Left forelimb (tissue), 1 donor: ENCODE measurements at regions not wholly inside any gene's neighbourhood (a gene's known extent, or its start where the extent isn't known, plus 50 kb on each side); places are given as distances from the start of the nearest gene placed in this dataset.

Experiments used
- DNase-seq: peaks from one replicate; pipeline ENCODE4 v3.0.0-alpha.2; 2018; ENCODE audit warnings: low spot score

GRCh38 chr6:91366781-91367180, 779.9 kb upstream of the MAP3K7 start:
- no peak for DNase-seq

DNA sequence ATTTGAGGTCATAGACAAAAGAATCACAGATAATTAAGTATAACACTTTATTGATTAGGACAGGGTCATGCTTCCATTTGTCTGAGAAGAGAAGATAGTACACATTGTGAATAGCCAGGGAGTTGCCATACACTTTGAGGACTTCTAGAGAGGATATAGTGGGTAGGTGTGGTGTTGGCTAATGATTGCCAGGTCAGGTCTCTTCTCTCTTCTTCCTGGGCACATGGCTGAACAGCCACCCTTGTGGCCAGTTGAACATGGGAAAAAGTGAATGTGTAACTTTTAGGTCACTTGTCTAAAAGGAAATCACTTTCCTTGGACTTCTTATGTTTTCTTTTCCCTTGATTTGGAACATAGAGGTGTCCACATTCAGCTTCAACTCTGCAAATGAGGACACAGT, 772.1 kb upstream of the MAP3K7 start:
- DNase-seq: no peak

- DNase-seq: no peak
Measured at GRCh38 chr6:91352878-91353277, 766.0 kb upstream of the MAP3K7 start.

GRCh38 chr6:91352321-91352720, 765.4 kb upstream of the MAP3K7 start:
- DNase-seq: no peak

- DNase-seq: no peak
Measured at GRCh38 chr6:91350146-91350908, 763.5 kb upstream of the MAP3K7 start.

GRCh38 chr6:91341473-91341872, 754.6 kb upstream of the MAP3K7 start:
- no peak for DNase-seq

- no peak for DNase-seq
Measured at GRCh38 chr6:91340896-91341395, 754.1 kb upstream of the MAP3K7 start.

DNA sequence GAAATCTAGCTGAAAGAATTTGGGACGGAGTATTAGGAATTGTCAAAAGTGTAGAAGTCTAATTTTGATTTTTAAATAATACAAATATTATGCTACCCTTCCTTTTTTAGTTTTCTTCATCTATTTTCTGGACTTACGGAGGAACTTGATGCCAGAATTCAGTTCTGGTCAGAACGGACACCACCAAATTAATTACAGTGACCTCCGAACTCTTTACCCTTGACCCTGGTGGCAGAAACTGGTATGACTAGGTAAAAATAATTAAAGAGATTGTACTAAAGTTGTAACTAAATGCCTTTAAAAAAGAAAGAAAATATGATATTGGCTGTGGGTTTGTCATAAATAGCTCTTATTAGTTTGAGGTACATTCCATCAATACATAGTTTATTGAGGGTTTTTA, 751.1 kb upstream of the MAP3K7 start:
- no peak for DNase-seq

GRCh38 chr6:91330896-91331295, 744.0 kb upstream of the MAP3K7 start:
- DNase-seq: no peak

DNA sequence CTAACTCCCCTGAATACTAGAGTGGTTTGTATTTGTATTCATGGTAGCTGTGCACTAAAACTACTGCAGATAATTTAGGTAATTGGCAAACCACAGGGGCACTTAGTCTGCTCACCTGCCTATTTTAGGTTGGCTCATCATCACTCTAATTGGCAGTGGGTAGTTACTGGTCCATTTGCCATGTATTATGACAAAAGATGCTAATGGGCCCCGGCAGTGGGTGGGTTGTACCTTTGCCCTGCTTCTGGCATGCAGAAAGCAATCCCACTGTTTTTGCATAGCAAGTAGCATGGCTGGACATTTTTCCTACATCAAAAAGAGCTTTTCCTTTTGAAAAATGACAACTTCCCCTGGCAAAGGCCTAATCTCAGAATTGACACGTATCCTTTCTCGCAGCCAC, 741.4 kb upstream of the MAP3K7 start:
- DNase-seq: no peak

- no peak for DNase-seq
Measured at GRCh38 chr6:91324711-91325110, 737.8 kb upstream of the MAP3K7 start.

GRCh38 chr6:91317984-91318383, 731.1 kb upstream of the MAP3K7 start:
- no peak for DNase-seq

DNA sequence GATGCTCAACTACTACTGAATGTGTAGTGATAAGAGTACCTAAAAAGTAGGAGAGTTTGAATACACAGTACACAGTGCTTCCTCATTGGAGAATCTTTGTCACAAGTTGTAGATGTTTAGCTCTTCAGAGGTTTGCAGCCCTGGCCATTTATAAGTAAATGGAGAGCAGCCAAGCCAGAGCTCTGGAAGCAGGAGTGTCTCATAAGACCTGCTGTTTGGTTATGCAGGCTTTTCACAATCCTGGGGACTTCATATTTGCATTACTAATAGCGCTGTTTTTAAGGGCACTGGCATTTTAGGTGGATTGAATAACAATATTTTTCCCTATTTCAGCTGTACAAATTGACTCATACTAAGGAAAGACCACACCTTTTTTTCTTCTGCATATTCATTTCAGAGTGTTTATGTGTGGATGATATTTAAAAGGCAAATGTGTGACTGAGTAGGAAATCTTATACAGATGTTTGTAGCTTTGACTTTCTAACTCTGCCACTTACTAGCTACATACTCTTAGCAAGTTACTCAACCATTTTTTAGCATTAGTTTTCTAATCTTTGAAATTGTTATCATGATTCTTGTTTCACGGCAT, 730.5 kb upstream of the MAP3K7 start:
- DNase-seq: no peak

- DNase-seq: no peak
Measured at GRCh38 chr6:91310178-91310577, 723.3 kb upstream of the MAP3K7 start.

- no peak for DNase-seq
Measured at GRCh38 chr6:91305755-91306154, 718.9 kb upstream of the MAP3K7 start.

- DNase-seq: no peak
Measured at GRCh38 chr6:91304521-91304920, 717.6 kb upstream of the MAP3K7 start.

DNA sequence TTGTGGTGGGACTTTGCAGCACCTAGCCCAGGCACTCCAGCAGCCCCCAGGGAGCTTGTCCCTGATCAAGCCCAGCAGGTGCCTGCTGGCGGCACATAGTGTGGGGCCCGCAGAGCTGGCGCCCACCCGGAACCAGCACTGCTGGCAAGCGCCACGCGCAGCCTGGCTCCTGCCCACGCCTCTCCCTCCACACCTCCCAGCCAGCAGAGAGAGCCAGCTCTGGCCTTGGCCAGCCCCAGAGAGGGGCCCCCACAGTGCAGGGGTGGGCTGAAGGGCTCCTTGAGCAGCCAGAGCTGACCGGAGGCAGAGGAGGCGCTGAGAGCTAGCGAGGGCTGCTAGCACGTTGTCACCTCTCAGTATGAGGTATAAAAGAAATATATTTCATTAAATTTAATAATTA, 716.5 kb upstream of the MAP3K7 start:
- DNase-seq: no peak

- DNase-seq: no peak
Measured at GRCh38 chr6:91299544-91300491, 712.9 kb upstream of the MAP3K7 start.

- DNase-seq: no peak
Measured at GRCh38 chr6:91298543-91299145, 711.8 kb upstream of the MAP3K7 start.

DNA sequence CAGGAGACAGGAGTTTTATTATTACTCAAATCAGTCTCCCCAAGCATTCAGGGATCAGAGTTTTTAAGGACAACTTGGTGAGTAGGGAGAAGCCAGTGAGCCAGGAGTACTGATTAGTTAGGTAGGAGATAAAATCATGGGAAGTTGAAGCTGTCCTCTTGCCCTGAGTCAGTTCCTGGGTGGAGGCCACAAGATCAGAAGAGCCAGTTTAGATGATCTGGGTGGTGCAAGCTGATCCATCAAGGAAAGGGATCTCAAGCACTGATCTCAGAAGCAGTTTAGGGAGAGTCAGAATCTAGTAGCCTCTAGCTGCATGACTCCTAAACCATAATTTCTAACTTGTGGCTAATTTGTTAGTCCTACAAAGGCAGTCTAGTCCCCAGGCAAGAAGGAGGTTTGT, 706.5 kb upstream of the MAP3K7 start:
- no peak for DNase-seq

- DNase-seq: no peak
Measured at GRCh38 chr6:91291071-91291470, 704.2 kb upstream of the MAP3K7 start.

- no peak for DNase-seq
Measured at GRCh38 chr6:91288741-91289140, 701.9 kb upstream of the MAP3K7 start.
